Transverse colon (tissue), 4 donors: ENCODE measurements at regions not wholly inside any gene's neighbourhood (a gene's known extent, or its start where the extent isn't known, plus 50 kb on each side); places are given as distances from the start of the nearest gene placed in this dataset.

Experiments
- DNase-seq: peaks from one replicate; pipeline ENCODE4 v3.0.0-alpha.2; 2019
- H3K27ac ChIP-seq, 4 donors: fragments of 200-600 bp; sonication (generic); 2 replicates each; pipeline ENCODE4 v1.5.1; 2016 to 2018; ENCODE audit warnings: inconsistent platforms in 4 of 4
- H3K27me3 ChIP-seq: fragments of 200-600 bp; sonication (generic); 2 replicates; pipeline ENCODE4 v1.5.1; 2017; ENCODE audit warnings: inconsistent platforms
- H3K36me3 ChIP-seq, 4 donors: fragments of 200-600 bp; sonication (generic); 2 replicates each; pipeline ENCODE4 v1.5.1; 2017 to 2019; ENCODE audit warnings: inconsistent platforms in 4 of 4
- H3K4me1 ChIP-seq, 4 donors: fragments of 200-600 bp; sonication (generic); 2 replicates each; pipeline ENCODE4 v1.5.1; 2017 to 2020; ENCODE audit warnings: inconsistent platforms in 4 of 4
- H3K4me3 ChIP-seq, 4 donors: fragments of 200-600 bp; sonication (generic); 1 replicate in 1 of 4; 2 replicates in 3 of 4; pipeline versions ENCODE4 v1.5.1 to v1.6.1; 2017 to 2019; ENCODE audit warnings: inconsistent platforms in 4 of 4
- H3K9me3 ChIP-seq, 2 donors: fragments of 200-600 bp; sonication (generic); 2 replicates each; pipeline ENCODE4 v1.5.1; 2017 to 2019; ENCODE audit warnings: inconsistent platforms in 2 of 2
- EP300 ChIP-seq: sonication (generic); formaldehyde crosslinking; IDR thresholded peaks from one replicate; pipeline ENCODE4 v1.6.1; 2017; ENCODE audit warnings: antibody characterized with exemption, low read depth
- POLR2A ChIP-seq: fragments of 450-650 bp; IDR thresholded peaks from one replicate; pipeline ENCODE4 v1.6.1; 2016; ENCODE audit warnings: antibody characterized with exemption, mild to moderate bottlenecking, moderate library complexity
- POLR2AphosphoS5 ChIP-seq, 3 donors: sonication (generic); formaldehyde crosslinking; IDR thresholded peaks; one replicate each; pipeline ENCODE4 v1.6.1; 2016; ENCODE audit warnings: antibody characterized with exemption in 3 of 3
- WGBS, 2 donors: methylation state at CpG; one replicate each; pipeline ENCODE4 v1.1.5; 2018; ENCODE audit warnings: low coverage in 1 of 2; 5-methylcytosine and 5-hydroxymethylcytosine counted together
- in situ Hi-C, 4 donors: fragments of 200-750 bp; cut with MboI; loops; one replicate each; pipeline versions ENCODE4 v1.15.0 to v1.15.1; 2017; ENCODE audit warnings: low sequenced_read_pairs in 3 of 4, low pct_ligation_motif_present in 1 of 4, low pct_unique_long_range_greater_than_20kb in 1 of 4
- intact Hi-C: fragments of 100-400 bp; cut with DNase I; formaldehyde crosslinking; loops from one replicate; pipeline ENCODE4 v1.15.1; 2023; ENCODE audit warnings: low total_unique reads
- TF ChIP-seq, protein P1 (sequence below), 5 experiments: fragments of 200-600 bp in 3 of 5; fragments of 450-650 bp in 2 of 5; sonication (generic) in 3 of 5; IDR thresholded peaks; 1 replicate in 2 of 5; 2 replicates in 3 of 5; pipeline ENCODE4 v1.5.1; 2016 to 2017; ENCODE audit warnings: antibody characterized with exemption in 5 of 5, inconsistent platforms in 3 of 5, mild to moderate bottlenecking in 2 of 5, moderate library complexity in 1 of 5

DNA sequence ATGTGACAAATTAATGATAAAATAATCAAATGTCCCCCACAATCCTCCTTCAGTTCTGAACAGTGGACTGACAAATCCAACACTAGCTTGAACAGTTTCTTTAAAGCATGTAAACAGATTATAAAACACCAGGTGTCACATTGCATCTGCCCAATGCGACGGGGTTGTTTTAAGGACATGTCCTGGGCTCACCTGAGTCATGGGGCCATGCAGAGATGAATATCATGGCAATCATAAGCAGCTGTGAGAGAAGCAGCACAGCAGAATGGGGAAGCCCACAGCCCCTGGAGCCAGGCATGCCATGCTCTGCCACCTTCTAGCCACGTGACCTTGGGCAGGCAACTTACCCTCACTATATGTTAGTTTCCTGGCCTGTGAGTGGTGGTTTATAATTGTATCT is 93.9 kb upstream of the KCNA4 start:
- in situ Hi-C loops (no loop called here), intact Hi-C loops (no loop called here)
- H3K4me1 ChIP-seq = no peaks in the 10 kb centered on the region
- no peak overlapping the region for H3K27ac ChIP-seq
- no peaks in the 10 kb centered on the region for H3K9me3 ChIP-seq
- TF ChIP-seq EP300 (no peak), POLR2AphosphoS5 (IDR thresholded peaks at IDR 0.05) (no peak), POLR2A (no peak)
- TF ChIP-seq, protein P1, sequence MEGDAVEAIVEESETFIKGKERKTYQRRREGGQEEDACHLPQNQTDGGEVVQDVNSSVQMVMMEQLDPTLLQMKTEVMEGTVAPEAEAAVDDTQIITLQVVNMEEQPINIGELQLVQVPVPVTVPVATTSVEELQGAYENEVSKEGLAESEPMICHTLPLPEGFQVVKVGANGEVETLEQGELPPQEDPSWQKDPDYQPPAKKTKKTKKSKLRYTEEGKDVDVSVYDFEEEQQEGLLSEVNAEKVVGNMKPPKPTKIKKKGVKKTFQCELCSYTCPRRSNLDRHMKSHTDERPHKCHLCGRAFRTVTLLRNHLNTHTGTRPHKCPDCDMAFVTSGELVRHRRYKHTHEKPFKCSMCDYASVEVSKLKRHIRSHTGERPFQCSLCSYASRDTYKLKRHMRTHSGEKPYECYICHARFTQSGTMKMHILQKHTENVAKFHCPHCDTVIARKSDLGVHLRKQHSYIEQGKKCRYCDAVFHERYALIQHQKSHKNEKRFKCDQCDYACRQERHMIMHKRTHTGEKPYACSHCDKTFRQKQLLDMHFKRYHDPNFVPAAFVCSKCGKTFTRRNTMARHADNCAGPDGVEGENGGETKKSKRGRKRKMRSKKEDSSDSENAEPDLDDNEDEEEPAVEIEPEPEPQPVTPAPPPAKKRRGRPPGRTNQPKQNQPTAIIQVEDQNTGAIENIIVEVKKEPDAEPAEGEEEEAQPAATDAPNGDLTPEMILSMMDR (IDR thresholded peaks at IDR 0.05) = no peak
- 49% methylated on average over 3 of the region's 3 CpGs; no CpG with 5 or more reads in 1 of the 2 donors for WGBS, 2 donors
- H3K27me3 ChIP-seq = no peaks in the 10 kb centered on the region
- no peak overlapping the region for H3K4me3 ChIP-seq
- no peak for DNase-seq
- no peaks in the 10 kb centered on the region for H3K36me3 ChIP-seq

DNA sequence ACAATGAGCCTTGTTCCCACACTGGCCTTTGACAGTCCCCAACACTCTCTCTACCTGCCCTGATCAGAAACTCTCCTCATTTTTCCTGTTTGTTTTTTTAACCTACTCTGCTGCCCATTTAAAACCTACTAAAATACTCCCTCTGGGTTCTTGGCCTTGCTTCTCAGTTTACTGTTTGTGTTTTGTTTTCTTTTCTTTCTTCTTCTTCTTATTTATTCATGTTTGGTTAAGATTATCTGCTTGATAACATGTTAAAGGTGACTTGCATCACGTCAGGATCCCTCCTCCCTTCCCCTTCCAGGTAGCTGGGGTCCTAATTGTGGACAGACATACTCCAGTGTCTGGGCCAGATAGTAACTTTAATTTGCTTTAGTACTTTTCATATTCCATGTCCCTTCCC is 95.0 kb upstream of the KCNA4 start:
- TF ChIP-seq EP300 = no peak
- TF ChIP-seq, protein P1 (IDR thresholded peaks at IDR 0.05) = no peak
- no peak for TF ChIP-seq POLR2AphosphoS5 (IDR thresholded peaks at IDR 0.05)
- TF ChIP-seq POLR2A = no peak
- intact Hi-C loops = no loop called here
- H3K27ac ChIP-seq = no peak overlapping the region
- no peaks in the 10 kb centered on the region for H3K4me1 ChIP-seq
- no peak overlapping the region for H3K4me3 ChIP-seq
- no peaks in the 10 kb centered on the region for H3K9me3 ChIP-seq
- in situ Hi-C loops = no loop called here
- H3K27me3 ChIP-seq = no peaks in the 10 kb centered on the region
- 23 to 44% methylated on average over 1 of the region's 1 CpG for WGBS, 2 donors
- DNase-seq = no peak
- no peaks in the 10 kb centered on the region for H3K36me3 ChIP-seq

DNA sequence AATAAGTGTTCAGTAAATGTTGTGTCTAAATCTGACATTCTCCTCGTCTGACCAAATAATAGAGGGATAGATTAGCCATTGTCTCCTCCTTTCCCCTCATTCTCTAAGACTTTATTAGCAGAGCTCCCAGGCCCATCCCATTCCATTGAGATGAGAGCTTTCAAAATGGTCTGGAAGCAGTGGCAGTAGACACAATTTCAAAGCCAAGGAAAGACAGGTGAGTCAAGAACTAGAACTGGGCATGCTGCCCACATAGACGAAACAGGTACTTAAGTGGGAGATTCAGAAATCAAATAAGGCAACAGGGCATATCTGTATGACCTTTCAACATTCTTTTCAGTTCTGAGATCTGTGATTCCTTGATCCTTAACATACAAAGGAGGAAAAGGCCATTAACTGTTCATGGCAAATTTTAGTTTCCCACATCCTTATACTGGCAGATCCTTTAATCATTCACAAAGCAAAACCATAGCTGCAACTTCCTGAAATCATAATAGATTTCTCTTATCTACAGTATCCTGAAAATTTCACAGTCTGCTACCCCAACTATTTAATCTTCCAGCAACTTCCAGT is 96.6 kb upstream of the KCNA4 start:
- Histone ChIP-seq H3K9me3 (no peaks in the 10 kb centered on the region), H3K36me3 (no peaks in the 10 kb centered on the region), H3K4me1 (no peaks in the 10 kb centered on the region), H3K27me3 (no peaks in the 10 kb centered on the region), H3K4me3 (no peak overlapping the region), H3K27ac (no peak overlapping the region)
- intact Hi-C loops = no loop called here
- TF ChIP-seq POLR2A = no peak
- TF ChIP-seq POLR2AphosphoS5 (IDR thresholded peaks at IDR 0.05) = no peak
- TF ChIP-seq, protein P1 (IDR thresholded peaks at IDR 0.05) = no peak
- TF ChIP-seq EP300 = no peak
- no peak for DNase-seq
- WGBS, 2 donors = 30 to 42% methylated on average over 2 of the region's 2 CpGs
- in situ Hi-C loops = no loop called here

DNA sequence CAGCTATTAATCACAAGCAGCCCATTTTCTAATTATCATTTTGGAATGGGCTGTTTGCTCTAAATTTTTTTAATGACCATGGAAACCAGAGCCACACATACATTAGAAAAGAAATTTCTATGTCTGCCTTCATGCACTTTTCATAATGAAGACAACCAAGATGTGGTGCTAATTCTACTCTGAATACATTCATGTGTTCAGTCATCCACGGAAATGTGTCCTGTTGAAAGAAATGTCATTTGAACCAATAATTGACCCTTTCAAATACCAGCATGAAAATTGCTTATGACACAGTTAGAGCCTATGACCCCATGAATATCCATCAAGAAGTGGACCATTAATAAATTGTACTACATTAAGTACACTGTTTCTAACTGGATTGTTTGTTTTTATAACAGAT is 99.7 kb upstream of the KCNA4 start:
- no peaks in the 10 kb centered on the region for H3K9me3 ChIP-seq
- intact Hi-C loops (no loop called here), in situ Hi-C loops (no loop called here)
- H3K4me3 ChIP-seq = no peak overlapping the region
- H3K4me1 ChIP-seq = no peaks in the 10 kb centered on the region
- no peak overlapping the region for H3K27ac ChIP-seq
- no peaks in the 10 kb centered on the region for H3K36me3 ChIP-seq
- TF ChIP-seq, protein P1 (IDR thresholded peaks at IDR 0.05) = no peak
- no peak for TF ChIP-seq EP300
- TF ChIP-seq POLR2A = no peak
- no peak for TF ChIP-seq POLR2AphosphoS5 (IDR thresholded peaks at IDR 0.05)
- no peak for DNase-seq
- no peaks in the 10 kb centered on the region for H3K27me3 ChIP-seq
- 75 to 88% methylated on average over 1 of the region's 1 CpG for WGBS, 2 donors
